Small intestine (tissue), 7 donors: ENCODE measurements at regions not wholly inside any gene's neighbourhood (a gene's known extent, or its start where the extent isn't known, plus 50 kb on each side); places are given as distances from the start of the nearest gene placed in this dataset.
"Not testable (repeated sequence)": the region's sequence is repeated elsewhere in the genome, so short reads cannot be mapped to it uniquely, and the experiment has no call there.

Source experiments
- DNase-seq, 2 donors: peaks; one replicate each; pipeline versions ENCODE4 v3.0.0 to v3.0.0-alpha.2; 2013
- FAIRE-seq: peaks from 2 replicates; lab custom pipeline; 2012; peaks lifted over from hg19 to GRCh38; lab: Jason Lieb, UNC
- H3K27ac ChIP-seq, 3 donors: one replicate each; pipeline ENCODE4 v1.5.1; 2013; ENCODE audit warnings: low read length in 2 of 3, mild to moderate bottlenecking in 2 of 3, control low read depth in 1 of 3, inconsistent platforms in 1 of 3, low read depth in 1 of 3, moderate library complexity in 1 of 3
- H3K27me3 ChIP-seq, 3 donors: one replicate each; pipeline ENCODE4 v1.6.1; 2013; ENCODE audit warnings: low read length in 3 of 3, inconsistent platforms in 1 of 3; ENCODE audit not compliant: control insufficient read depth in 3 of 3, insufficient read depth in 3 of 3
- H3K36me3 ChIP-seq, 3 donors: one replicate each; pipeline ENCODE4 v1.6.1; 2013; ENCODE audit warnings: low read length in 3 of 3, inconsistent platforms in 1 of 3, low read depth in 1 of 3, mild to moderate bottlenecking in 1 of 3, moderate library complexity in 1 of 3; ENCODE audit not compliant: control insufficient read depth in 3 of 3, insufficient read depth in 2 of 3
- H3K4me1 ChIP-seq, 3 donors: one replicate each; pipeline ENCODE4 v1.6.1; 2013; ENCODE audit warnings: low read length in 2 of 3, inconsistent platforms in 1 of 3, low read depth in 1 of 3, mild to moderate bottlenecking in 1 of 3, moderate library complexity in 1 of 3; ENCODE audit not compliant: control insufficient read depth in 3 of 3, insufficient read depth in 2 of 3
- H3K4me3 ChIP-seq, 3 donors: one replicate each; pipeline ENCODE4 v1.5.1; 2013; ENCODE audit warnings: low read length in 3 of 3, control low read depth in 1 of 3, inconsistent platforms in 1 of 3, low read depth in 1 of 3, mild to moderate bottlenecking in 1 of 3, moderate library complexity in 1 of 3
- H3K9me3 ChIP-seq, 2 donors: one replicate each; pipeline ENCODE4 v1.6.1; 2013; ENCODE audit warnings: low read depth in 1 of 2, low read length in 1 of 2; ENCODE audit not compliant: control insufficient read depth in 2 of 2, insufficient read depth in 1 of 2
- WGBS, 3 donors: extraction: QIAGEN DNeasy Blood & Tissue Kit; methylation state at CpG; one replicate each; pipeline ENCODE4 v1.1.7; 2013; 5-methylcytosine and 5-hydroxymethylcytosine counted together
- donor health status: healthy with polysubstance abuse.
- donor health status: control.
- donor health status: control.
- donor health status: Bipolar disorder and iron deficiency.
- donor health status: healthy.

- Histone ChIP-seq H3K27ac (no peak overlapping the region), H3K27me3 (no peaks in the 10 kb centered on the region)
Observed at GRCh38 chr4:189807031-189807430, 133.6 kb upstream of the FRG1 start.

GRCh38 chr4:189809241-189809735 lies 131.4 kb upstream of the FRG1 start:
- no peak overlapping the region for H3K4me3 ChIP-seq
- peaks cover 0 to 21% of the 10 kb centered on the region in 2 donors for H3K9me3 ChIP-seq
- no peaks in the 10 kb centered on the region for H3K4me1 ChIP-seq
- FAIRE-seq (no peak), DNase-seq (no peak)
- no peak overlapping the region for H3K27ac ChIP-seq
- 82 to 95% (median 92%) methylated on average over 5 of the region's 5 CpGs for whole genome bisulfite sequencing, 3 donors
- H3K36me3 ChIP-seq: no peaks in the 10 kb centered on the region
- no peaks in the 10 kb centered on the region for H3K27me3 ChIP-seq

More at GRCh38 chr4:189807031-189807430, 133.6 kb upstream of the FRG1 start:
- DNase-seq (no peak), FAIRE-seq (no peak)
- Histone ChIP-seq H3K36me3 (no peaks in the 10 kb centered on the region), H3K9me3 (peaks cover 0 to 21% of the 10 kb centered on the region in 2 donors), H3K4me1 (no peaks in the 10 kb centered on the region), H3K4me3 (no peak overlapping the region)
- WGBS, 3 donors: 85 to 87% (median 86%) methylated on average over 34 to 35 of the region's 35 CpGs

GRCh38 chr4:189809839-189810238 lies 130.8 kb upstream of the FRG1 start:
- H3K4me3 ChIP-seq: no peak overlapping the region
- DNase-seq (no peak), FAIRE-seq (no peak)
- H3K4me1 ChIP-seq: no peaks in the 10 kb centered on the region
- H3K27me3 ChIP-seq: no peaks in the 10 kb centered on the region
- H3K27ac ChIP-seq: no peak overlapping the region
- 79 to 91% (median 85%) methylated on average over 9 of the region's 9 CpGs for WGBS, 3 donors
- peaks cover 0 to 21% of the 10 kb centered on the region in 2 donors for H3K9me3 ChIP-seq
- H3K36me3 ChIP-seq: no peaks in the 10 kb centered on the region

GRCh38 chr4:189810318-189811181 lies 130.1 kb upstream of the FRG1 start:
- H3K9me3 ChIP-seq: peaks cover 0 to 21% of the 10 kb centered on the region in 2 donors
- not testable (repeated sequence) for H3K27ac ChIP-seq, H3K36me3 ChIP-seq, H3K4me1 ChIP-seq, H3K27me3 ChIP-seq, FAIRE-seq
- peak in 1 of 2 donors; percentile 22 for DNase-seq
- WGBS, 3 donors: 32 to 59% (median 42%) methylated on average over 46 to 65 of the region's 75 CpGs
- peak overlapping the region in 1 of 3 donors; percentile 22 for H3K4me3 ChIP-seq

- H3K36me3 ChIP-seq: no peaks in the 10 kb centered on the region
- no peaks in the 10 kb centered on the region for H3K27me3 ChIP-seq
- H3K4me1 ChIP-seq: no peaks in the 10 kb centered on the region
- no peak for DNase-seq
- no peak overlapping the region for H3K27ac ChIP-seq
- H3K9me3 ChIP-seq: peaks cover 0 to 6% of the 10 kb centered on the region in 2 donors
- no peak for FAIRE-seq
- no peak overlapping the region for H3K4me3 ChIP-seq
- WGBS, 3 donors: 60 to 68% (median 68%) methylated on average over 4 of the region's 4 CpGs
Observed at GRCh38 chr4:189815404-189816192, 125.1 kb upstream of the FRG1 start.

GRCh38 chr4:189822326-189822725 lies 118.3 kb upstream of the FRG1 start:
- DNase-seq (no peak), FAIRE-seq (no peak)
- Histone ChIP-seq H3K27me3 (no peaks in the 10 kb centered on the region), H3K4me1 (no peaks in the 10 kb centered on the region), H3K27ac (no peak overlapping the region), H3K4me3 (no peak overlapping the region), H3K36me3 (no peaks in the 10 kb centered on the region), H3K9me3 (no peaks in the 10 kb centered on the region)
- 66 to 78% (median 75%) methylated on average over 3 of the region's 3 CpGs for WGBS, 3 donors

- no peak overlapping the region for H3K27ac ChIP-seq
- WGBS, 3 donors: 77 to 82% (median 81%) methylated on average over 3 of the region's 3 CpGs
- no peaks in the 10 kb centered on the region for H3K36me3 ChIP-seq
- no peak for DNase-seq
- no peaks in the 10 kb centered on the region for H3K27me3 ChIP-seq
- H3K9me3 ChIP-seq: no peaks in the 10 kb centered on the region
- no peak for FAIRE-seq
- no peaks in the 10 kb centered on the region for H3K4me1 ChIP-seq
- H3K4me3 ChIP-seq: no peak overlapping the region
Observed at GRCh38 chr4:189823591-189823990, 117.1 kb upstream of the FRG1 start.

- H3K36me3 ChIP-seq: no peaks in the 10 kb centered on the region
- DNase-seq (no peak), FAIRE-seq (no peak)
- WGBS, 3 donors: 57 to 90% (median 68%) methylated on average over 4 of the region's 4 CpGs
- no peak overlapping the region for H3K27ac ChIP-seq
- H3K9me3 ChIP-seq: no peaks in the 10 kb centered on the region
- no peaks in the 10 kb centered on the region for H3K27me3 ChIP-seq
- no peak overlapping the region for H3K4me3 ChIP-seq
- H3K4me1 ChIP-seq: no peaks in the 10 kb centered on the region
Observed at GRCh38 chr4:189825466-189825865, 115.2 kb upstream of the FRG1 start.
